NCI-H460 (cell line): ENCODE measurements at regions not wholly inside any gene's neighbourhood (a gene's known extent, or its start where the extent isn't known, plus 50 kb on each side); places are given as distances from the start of the nearest gene placed in this dataset.
"Not testable (repeated sequence)": the region's sequence is repeated elsewhere in the genome, so short reads cannot be mapped to it uniquely, and the experiment has no call there.

Experiments used
- DNase-seq: peaks from one replicate; pipeline ENCODE4 v3.0.0-alpha.2; 2016; ENCODE audit warnings: low read depth; ENCODE audit errors: extremely low read depth

DNA sequence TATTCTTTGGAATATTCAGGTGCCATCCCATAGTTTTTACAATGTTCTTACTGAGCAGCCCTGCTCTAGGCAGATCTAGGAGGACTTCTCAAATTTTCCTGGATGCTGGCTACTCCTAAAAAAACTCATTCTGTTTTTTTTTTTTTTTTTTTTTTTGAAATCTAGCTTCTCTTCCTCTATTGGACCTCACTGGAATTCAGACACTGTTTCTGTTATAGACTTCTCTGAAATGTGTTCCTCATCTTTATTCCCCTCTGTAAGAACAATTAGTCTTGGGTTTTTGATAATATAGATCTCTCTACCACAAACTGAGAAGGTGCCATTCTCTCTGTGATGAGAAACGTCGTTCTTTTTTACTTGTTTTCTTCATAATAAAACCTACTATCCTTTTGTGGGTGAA, 115.3 kb upstream of the CCND2 start:
- no peak for DNase-seq

DNA sequence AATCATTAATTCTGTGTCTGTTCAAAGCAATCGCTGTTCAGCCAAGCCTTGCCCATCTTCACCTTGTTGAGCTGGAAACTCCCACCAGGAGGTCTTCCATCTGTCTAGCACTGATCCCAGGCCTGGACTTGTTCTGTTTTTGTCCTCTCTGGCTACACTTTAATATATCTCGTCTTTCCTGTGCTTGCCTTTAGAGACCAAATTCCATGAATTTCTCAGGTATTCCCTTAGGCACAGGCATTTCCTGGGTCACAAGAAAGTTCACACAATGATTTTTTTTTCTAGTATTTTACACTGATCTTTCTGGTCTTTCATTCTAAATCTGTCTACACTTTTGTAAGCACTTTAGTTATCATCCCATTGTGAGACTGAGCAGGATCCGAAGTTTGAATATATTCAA, 116.4 kb upstream of the CCND2 start:
- no peak for DNase-seq

DNA sequence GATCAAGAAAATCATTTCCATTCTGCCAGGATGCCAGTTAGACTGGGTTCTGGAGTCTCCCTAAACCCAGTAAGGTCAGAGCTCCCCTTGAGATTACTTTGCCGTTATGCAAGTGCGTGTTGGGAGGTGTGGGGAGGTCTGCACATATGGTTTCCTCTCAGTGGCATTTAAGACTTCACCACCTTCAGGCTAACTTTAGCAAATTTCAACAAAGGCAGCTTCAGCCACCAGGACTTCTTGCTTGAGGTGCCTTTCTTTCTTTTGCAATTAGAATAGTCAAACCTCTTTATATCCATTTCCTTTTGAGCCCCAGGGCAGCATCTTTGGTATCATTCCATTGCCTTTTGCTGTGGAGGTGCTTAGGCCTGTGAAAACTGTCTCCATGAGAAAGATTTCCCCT, 117.2 kb upstream of the CCND2 start:
- no peak for DNase-seq

DNA sequence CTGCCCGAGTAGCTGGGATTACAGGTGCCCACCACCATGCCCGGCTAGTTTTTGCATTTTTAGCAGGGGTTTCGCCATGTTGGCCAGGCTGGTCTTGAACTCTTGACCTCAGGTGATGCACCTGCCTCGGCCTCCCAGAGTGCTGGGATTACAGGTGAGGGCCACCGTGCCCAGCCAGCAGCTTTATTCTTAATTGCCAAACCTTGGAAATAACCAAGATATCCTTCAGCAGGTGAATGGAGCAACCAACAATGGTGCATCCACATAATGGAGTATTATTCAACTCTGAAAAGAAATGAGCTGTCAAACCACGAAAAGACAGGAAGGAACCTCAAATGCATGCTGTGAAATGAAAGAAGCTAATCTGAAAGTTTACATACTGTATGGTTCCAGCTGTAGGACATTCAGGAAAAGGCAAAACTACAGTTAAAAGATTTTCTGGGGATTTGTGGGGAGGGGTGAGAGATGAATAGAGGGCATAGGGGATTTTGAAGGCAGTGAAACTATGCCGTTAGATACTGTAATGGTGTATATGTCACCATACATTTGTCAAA, 118.8 kb upstream of the CCND2 start:
- no peak for DNase-seq

DNA sequence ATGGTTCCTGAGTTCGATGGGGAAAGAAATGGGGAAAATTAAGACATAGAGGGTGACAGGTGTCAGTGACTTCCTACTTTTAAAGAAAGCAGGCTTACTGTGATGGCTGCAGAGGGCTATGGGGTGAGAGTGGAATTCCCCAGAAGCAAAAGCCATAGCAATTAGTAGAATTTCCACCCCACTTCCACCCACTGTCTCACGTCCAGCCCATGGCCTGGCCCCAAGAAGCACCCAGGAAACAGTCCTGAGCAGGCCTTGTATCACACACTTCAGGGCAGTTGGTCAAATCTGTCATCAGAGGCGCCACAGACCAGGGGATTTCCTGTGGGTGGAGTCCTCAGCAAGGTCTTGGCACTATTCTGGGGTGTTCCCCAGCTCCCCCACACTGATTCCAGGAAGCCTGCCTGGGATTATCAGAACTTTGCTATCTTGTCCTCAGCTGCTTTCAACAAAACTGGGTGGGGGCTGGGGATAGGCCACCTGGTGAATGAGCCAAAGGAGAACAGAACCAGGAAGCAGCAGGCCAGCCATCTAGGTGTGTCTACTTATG, 120.1 kb upstream of the CCND2 start:
- no peak for DNase-seq

DNA sequence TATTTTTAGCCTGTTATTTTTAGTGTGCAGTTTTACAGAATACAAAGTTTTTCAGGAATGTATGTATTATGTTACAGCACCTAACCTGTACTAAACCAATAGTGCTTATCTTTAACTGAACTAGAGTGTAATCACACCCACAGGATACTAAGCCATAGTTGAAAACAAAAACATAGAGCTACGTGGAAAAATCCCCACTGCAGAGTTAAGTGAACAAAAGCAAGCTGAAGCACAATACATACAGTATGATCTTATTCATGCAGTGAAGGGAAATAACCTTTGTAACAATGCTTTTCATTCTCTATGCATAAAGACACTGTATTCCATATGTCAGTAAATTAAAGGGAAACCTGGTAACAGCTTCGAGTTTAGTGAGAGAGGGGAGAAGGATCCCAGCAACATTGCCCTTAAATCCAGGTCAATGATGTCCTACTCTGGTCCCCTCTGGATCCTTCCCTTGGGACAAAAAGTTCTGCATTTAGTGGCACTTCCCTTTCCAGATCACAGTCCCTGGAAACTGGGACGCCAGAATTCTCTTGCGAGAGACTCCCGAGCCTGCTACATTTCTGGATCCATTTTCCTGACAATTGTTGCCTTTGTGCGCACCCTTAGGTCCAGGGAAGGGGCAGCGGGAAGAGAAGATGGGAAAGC, 121.3 kb upstream of the CCND2 start:
- no peak for DNase-seq

DNA sequence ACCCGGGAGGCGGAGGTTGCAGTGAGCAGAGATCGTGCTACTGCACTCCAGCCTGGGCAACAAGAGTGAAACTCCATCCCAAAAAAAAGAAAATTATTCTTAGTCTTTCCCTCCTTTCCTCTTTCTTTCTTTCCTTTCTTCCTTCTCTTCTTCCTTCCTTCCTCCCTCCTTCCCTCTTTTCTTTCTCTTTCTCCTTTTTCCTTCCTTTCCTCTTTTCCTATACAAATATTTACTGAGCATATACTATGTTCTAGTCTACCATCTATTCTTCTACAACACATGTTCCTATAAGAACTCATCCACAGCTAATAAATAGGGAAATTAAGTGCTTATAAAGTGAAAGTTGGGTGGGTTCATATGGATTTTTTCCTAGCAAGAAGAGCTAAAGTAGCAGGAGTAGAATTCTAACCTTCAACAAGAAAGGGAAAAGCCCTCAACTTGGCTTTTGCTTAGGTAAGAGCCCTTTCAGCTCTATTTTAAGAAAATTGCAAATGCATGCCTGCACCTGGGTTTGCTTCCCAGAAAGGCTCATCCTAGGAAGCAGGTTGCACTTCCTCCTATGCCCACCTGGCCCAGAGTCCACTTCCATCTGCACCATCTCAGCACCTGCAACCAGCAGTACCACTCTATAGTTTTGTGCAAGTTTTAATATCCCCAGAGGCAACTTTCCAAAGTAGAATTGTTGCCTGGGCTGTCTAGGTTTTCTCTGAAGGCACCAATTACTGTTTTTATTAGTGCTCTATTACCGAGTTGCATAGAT, 122.0 kb upstream of the CCND2 start:
- no peak for DNase-seq

DNA sequence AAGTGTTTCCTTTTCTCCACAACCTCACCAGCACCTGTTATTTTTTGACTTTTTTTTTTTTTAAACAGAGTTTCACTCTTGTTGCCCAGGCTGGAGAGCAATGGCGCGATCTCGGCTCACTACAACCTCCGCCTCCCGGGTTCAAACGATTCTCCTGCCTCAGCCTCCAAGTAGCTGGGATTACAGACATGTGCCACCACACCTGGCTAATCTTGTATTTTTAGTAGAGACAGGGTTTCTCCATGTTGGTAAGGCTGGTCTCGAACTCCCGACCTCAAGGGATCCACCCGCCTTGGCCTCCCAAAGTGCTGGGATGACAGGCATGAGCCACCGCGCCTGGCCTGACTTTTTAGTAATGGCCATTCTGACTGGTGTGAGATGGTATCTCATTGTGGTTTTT, 123.2 kb upstream of the CCND2 start:
- not testable (repeated sequence) for DNase-seq

DNA sequence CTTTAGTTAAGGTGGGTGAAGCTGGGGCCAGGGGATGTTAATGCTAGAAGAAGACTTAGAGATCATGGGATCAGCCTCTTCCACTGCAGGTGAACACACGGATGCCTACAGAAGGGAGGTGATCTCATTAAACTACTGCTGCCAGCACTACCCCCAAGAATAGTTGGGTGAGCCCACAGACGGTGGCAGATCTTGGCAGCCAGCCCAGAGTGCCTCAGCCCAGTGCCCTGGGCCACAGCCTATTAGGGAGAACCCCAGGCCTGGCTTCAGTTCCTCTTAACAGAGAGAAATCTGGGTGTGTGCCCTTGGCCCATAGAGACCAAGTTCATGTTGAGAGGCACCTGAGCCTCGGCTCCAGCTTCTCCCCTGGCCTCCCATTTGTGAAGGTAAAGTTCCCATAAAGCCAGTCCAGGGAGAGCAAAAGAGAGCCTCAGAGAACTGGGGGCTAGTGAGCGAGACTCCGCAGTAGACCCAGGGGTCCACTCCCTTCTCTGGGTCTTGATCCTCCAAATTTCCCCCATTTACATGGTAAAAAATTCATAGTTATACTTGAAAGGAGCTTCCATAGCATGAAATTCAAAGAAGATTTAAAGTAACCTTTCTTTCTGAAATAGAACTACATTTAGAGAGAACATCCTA, 125.0 kb upstream of the CCND2 start:
- no peak for DNase-seq

DNA sequence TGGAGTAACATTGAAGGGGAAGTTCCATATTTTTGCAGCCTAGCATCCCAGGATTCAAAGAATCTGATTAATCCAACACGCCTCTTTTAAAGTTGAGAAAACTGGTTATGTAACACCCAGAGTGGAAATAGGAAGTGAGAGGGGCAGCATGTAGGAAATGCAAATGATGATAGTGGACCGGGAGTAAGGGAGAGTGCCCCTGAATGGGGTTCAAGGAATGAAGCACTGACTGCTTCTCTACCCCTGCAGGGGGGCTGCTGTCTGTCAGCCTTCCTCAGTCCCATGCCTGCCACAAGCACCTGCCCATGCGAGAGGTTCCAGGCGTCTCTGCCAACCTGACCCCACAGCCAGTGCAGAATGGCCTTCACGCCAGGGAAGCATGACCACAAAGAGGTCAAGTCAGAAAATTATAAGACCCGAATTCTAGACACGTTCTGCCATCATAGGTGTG, 126.5 kb upstream of the CCND2 start:
- no peak for DNase-seq

DNA sequence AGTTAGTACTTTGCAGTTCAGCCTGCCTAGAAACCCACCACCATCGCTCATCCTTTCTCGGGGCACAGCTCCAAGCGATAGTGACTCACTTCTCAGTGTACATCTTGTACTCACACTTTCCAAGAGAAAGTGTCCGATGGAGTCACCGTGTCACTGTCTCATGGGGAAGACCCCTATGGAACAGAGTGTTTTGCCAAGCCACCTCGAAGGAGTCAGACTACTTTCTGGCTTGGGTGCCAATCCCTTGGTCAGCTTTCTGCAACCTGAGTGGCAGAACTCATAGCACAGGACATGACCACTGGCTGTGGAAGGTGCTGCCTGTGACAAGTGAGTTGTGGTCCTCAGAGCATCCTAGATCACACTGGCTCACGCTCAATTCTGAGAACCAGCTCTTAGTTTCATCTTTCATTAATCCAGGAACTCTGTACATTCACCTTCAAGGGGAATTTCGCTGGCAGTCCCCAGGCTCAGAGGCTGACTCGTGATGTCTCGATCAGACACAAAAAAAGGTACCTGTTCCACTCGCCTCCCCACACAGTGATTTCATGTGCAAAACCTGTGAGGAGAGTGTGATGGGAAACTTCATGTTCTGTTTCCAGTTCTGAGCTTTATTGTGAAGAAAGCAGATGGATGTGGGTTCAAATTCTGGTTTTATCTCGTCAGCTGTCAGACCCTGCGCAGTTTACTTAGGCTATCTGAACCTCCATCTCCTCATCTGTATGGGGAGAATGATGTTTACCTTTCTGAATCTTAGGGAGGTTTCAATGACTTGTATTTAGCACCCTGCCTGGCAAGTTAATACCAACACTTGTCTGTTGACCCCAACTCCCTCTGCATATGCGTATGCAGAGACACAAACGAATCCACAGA, 127.3 kb upstream of the CCND2 start:
- DNase-seq, result no peak

DNA sequence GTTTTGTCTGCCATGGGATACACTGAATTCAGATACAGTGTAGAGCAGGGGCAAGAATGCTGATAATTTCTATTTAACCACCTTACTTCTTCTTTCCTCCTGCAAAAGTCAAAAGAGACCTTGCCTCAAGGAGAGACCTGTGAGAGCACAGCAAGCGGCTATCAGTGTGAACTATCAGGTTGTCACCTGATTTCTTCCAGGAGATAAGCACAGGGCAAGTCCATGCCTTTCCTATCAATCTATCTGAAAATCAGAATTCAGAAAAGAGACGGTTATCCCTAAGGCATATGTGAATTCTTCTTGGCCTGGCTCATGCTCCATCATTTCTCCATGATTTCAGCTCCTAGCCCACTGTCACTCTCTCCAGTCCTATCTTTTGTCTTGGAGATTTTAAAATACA, 128.9 kb upstream of the CCND2 start:
- DNase-seq, result no peak

DNA sequence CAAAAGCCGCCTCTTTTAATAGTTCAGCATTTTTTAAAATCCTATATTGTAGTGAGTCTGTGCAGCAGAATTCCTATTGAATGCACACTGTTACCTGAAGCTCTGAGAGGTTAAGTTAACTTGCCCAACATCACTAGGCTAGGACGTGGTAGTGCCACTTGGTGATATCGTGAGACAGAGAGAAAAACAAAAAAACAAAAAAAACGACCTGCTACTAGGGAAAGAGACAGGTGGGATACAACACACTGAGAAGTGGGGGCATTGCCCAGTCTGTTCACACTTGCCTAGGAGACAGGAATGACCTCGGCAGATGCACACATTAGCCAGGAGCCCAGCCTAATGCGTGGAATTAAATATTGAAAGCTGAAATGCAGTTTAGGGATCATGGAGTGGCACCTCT, 129.7 kb upstream of the CCND2 start:
- DNase-seq, result no peak

DNA sequence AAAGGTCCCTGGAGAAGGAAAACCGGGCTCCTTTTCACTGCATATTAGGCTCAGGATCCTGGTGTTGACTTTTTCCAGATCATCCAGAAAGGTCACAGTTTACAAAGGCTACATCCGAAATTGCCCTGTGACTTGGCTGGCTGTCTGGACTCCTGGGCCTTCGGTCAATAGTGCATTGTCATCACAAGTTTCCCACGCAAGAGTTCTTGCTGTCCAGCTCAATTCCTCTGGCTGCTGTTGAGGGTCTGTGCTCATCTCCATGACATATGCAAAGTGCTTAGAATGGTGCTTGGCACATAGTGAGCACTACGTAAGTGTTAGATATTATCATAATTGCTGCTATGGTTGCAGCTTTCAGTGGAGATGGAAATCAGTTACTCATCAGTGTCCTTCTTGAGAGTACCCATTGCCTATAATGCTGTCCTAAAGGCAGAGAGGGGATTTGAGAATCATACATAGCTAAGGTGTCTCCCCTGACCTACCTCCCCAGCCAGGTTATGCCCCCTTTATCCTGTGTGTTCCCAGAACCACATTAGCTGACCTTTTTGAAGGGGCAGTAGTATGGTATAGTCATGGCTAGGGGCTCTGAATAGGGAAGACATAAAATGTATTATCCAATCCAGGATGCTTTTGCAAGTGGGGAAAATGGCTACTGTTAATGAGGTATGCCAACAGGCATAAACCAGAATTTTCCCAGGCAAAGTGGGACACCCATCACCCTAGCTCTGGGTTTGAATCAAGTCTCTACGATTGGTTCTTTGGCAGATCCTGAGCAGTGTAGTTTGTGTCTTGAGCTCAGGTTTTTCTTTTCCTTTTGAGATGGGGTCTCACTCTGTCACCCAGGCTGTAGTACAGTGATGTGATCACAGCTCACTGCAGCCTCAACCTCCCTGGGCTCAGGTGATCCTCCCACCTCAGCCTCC, 132.0 kb upstream of the CCND2 start:
- DNase-seq, result no peak

DNA sequence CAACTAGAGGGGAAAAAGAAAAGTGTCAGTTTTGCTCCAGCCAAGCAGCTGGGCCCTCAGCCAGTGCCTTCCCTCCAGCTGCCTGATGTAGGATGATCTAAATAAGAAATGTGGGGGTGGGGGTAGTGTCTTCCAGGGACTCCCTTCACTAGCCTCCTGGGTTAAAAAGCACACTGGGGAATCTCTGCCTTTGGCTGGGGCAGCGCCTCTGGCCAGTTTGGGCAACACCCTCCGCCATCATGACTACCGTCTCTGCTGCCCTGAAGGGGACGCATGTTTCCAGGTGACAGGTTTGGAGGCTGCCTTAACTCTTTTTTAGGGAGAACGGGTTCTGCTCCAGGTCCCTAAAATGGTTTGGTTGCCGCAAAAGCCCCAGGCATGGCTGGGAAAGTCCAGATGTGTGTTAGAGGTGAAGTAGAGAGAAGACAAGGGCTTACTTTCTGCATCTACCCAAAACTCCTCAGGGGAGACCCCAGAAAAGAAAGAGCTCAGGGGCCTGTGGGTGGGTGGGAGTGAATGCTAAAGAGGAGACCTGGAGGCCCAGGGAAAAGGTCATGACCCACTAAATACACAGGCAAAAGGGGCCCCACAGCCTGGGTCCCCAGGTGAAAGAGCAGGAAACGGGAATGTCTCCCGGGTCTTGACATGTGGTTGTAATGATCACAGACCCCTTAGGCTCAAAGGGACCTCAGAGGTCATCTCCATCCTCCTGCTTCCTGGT, 132.8 kb upstream of the CCND2 start:
- DNase-seq, result no peak

DNA sequence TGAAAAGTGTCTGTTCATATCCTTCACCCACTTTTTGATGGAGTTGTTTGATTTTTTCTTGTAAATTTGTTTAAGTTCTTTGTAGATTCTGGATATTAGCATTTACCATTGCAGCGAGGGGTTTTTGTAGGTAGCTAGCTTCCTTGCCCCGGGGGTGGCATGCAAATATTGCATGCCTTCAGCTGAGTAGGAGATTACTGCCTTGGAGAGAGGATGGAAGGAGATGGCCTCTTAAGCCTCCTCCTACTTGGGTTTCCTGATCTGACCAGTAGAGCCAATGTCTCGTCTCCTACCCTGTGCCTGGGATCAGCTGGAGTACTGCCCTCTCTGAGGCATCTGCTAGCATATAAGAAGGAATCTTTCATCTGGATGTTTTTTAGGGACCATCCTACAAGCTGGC, 134.4 kb upstream of the CCND2 start:
- no peak for DNase-seq

DNA sequence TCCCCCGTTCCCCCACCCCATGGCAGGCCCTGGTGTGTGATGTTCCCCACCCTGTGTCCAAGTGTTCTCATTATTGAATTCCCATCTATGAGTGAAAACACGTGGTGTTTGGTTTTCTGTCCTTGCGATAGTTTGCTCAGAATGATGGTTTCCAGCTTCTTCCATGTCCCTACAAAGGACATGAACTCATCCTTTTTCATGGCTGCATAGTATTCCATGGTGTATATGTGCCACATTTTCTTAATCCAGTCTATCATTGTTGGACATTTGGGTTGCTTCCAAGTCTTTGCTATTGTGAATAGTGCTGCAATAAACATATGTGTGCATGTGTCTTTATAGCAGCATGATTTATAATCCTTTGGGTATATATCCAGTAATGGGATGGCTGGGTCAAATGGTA, 135.0 kb upstream of the CCND2 start:
- not testable (repeated sequence) for DNase-seq

DNA sequence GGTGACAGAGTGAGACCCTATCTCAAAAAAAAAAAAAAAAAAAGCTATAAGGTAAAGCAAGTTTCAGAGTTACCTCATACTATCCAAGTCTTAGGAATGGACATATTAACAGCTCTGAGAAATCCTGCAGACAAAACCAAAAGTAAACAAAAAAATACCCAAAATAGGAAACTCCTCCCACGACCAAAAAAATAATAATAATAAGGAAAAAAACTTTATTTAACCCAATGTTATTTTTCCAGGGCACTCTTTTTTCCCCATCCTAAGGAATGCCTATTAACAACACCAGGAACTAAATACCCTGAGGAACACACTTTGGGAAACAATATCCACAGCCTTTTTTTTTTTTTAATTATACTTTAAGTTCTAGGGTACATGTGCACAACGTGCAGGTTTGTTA, 135.5 kb upstream of the CCND2 start:
- no peak for DNase-seq

DNA sequence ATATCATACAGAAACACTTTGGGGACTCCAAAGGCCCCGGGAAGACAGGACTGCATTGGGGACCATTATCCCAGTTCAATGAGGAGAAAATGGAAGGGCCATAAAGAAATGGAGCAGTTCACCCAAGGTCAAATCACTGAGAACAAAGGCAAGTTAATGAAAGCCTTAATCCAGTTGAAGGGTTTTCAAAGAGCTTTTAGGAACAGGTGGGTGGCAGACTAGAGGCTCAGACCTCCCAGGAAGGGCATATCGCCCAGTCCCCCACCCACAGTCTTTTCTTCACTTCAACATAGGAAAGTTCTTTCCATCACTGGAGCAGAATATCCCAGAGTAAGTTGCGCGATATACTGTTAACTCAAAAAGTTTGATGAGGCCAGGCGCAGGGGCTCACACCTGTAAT, 136.1 kb upstream of the CCND2 start:
- DNase-seq, result no peak
